Keratinocyte (primary cell): ENCODE measurements at regions not wholly inside any gene's neighbourhood (a gene's known extent, or its start where the extent isn't known, plus 50 kb on each side); places are given as distances from the start of the nearest gene placed in this dataset.
"Not testable (repeated sequence)": the region's sequence is repeated elsewhere in the genome, so short reads cannot be mapped to it uniquely, and the experiment has no call there.

Source experiments
- CTCF ChIP-seq, 3 experiments: IDR thresholded peaks in 1 of 3; conservative IDR thresholded peaks in 1 of 3; optimal IDR thresholded peaks in 1 of 3; 2 replicates in 2 of 3; 3 replicates in 1 of 3; pipeline versions ENCODE3 to v1.5.1; 2011; ENCODE audit warnings: low read length in 3 of 3, mild to moderate bottlenecking in 3 of 3, moderate library complexity in 2 of 3, control low read depth in 1 of 3, inconsistent platforms in 1 of 3; ENCODE audit not compliant: insufficient read depth in 2 of 3; ENCODE audit errors: extremely low read depth in 1 of 3
- EZH2 ChIP-seq: IDR thresholded peaks from one replicate; pipeline ENCODE4 v1.6.1; 2012; ENCODE audit warnings: inconsistent platforms, mild to moderate bottlenecking, low read length, moderate library complexity

- not testable (repeated sequence) for TF ChIP-seq EZH2; CTCF (optimal IDR thresholded peaks at IDR 0.05 in 1 of 3, IDR thresholded peaks at IDR 0.05 in 1 of 3, conservative IDR thresholded peaks at IDR 0.05 in 1 of 3; ENCODE audit: extremely low read depth in 1 of 3, insufficient read depth in 2 of 3, low read length in 3 of 3)
These were observed 706.2 kb upstream of the DEFB115 start for GRCh38 chr20:30551236-30551635.
